GDM1 (cell line): ENCODE measurements at regions not wholly inside any gene's neighbourhood (a gene's known extent, or its start where the extent isn't known, plus 50 kb on each side); places are given as distances from the start of the nearest gene placed in this dataset.

Source experiments
- DNase-seq: peaks from one replicate; lab custom pipeline; 2025; lab: John Stamatoyannopoulos, UW

DNA sequence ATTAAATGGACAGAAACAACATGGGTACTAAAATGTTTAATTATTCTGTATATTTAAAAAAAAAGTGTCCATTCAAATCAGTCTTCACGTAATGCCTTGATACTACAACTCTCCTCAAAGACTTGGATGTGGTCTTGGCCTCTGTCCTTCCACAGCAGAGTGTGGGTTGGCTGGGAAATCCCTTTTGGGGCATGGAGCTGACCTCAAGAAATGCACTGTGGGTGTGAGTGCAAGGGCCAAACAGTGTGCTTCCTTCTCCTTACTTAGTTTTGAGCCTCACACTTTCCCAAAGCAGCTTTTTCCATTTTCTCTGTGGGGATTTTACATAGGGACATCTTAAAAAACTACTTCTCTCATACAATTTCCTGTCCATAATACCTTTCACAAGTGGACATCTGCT is 607.4 kb downstream of the EFNB2 start:
- DNase-seq, result no peak

DNA sequence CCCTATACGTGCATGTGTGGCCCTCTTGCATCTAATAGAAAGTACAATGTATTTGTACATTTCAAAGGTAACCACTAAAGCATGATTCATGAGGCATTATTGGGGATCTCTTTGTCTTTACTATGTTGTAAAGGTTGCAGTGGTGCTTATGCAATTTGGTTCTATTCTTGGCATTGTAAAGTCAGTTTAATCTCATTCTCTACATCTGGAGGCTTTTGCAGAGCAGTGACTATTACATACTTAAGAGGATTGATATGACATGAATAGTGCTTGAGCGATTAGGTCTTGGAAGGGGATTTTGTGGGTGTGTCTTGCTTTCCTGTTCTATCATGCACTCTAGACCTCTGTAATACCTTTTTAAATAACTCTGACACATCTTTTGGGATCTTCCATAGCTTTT is 610.0 kb downstream of the EFNB2 start:
- DNase-seq, result no peak

DNA sequence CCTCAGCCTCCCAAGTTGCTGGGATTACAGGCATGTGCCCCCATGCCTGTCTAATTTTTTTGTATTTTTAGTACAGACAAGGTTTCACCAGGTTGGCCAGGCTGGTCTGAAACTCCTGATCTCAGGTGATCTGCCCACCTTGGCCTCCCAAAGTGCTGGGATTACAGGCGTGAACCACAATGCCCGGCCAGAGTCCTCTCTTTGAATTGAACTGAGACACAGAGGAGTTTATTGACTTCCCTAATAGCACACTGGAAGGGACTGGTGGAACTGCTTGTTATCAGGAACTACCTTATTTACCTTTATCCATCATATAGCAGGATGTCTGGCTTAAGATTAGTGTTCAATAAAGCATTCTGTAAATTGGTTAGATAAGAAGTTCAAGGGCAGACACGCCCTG is 613.8 kb downstream of the EFNB2 start:
- DNase-seq, result no peak

DNA sequence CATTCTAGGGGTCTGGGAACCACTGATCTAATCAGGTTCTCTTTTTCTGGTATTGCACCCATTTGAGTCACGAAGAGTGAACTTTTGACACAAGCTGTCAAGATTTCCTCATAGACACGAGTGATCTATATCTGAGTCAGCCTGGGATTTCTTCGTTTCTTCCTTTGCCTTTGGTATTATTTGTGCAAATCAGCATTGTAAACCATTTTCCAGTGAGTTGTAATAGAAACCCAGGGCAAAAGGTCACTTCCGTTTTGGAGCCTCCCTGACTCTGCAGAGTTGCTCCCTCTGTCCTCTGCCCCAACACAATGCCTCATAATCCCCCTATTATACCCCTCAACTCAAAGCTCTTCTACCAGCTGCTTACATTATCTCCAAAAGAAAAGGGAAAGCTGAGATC is 615.1 kb downstream of the EFNB2 start:
- DNase-seq, result no peak

DNA sequence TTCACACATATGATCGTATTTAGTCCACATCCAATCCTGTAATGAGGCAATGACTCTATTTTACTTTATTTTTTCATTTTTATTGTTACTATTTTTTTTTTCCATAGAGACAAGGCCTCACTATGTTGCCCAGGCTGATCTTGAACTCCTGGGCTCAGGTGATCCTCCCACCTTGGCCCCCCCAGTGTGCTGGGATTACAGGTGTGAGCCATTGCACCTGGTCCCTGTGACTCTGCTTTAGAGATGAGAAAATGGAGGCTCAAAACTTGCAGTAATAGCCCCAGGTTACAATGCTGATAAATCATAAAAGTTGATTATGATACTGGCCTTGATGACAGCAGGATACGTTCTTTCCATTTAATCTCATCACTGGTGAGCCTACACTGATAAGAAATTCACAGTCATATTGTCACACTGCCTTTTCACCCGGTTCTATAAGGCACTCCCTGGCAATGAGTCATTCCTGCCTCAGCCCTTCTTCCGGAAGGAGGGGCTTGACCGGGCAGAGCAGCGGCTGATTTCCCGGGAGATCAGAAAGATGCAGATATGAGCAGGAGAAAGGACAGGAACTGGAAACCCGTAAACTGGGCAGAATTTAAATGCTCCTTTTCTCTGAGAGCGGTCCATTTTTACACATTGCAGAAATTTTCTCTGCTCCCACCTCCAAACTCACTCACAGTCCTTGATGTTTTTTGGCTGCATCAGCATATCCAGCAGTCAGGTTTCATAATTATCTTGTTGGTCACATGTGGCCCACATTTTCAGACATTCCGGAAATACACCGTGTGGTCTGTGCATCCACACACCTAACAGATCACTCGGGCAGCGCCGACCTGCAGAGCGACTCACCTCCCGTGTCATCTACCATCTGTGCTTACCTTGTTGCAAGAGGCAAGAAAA is 616.4 kb downstream of the EFNB2 start:
- no peak for DNase-seq

DNA sequence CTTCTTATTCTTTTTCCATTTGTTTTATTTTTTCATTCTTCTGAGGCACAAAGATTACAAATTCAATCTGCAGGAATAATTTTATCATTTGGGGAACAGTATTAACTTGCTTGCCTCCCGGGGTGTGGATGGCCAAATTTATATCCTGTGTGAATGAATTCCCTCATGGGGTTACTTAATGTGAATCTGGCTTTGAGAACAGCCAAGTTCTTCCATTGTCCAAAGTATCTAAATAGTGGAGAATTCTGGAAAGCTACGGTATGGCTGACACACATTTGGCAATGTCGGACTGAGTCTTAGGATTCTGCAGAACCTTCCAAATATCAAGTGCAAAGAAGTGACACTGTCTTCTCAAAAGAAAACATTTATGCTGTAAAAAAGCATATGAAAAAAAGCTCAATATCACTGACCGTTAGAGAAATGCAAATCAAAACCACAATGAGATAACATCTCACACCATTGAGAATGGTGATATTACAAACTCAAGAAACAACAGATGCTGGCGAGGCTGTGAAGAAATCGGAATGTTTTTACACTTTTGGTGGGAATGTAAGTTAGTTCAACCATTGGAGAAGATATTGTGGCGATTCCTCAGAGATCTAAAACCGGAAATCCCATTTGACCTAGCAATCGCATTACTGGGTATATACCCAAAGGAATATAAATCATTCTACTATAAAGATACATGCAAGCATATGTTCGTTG is 620.2 kb downstream of the EFNB2 start:
- no peak for DNase-seq

DNA sequence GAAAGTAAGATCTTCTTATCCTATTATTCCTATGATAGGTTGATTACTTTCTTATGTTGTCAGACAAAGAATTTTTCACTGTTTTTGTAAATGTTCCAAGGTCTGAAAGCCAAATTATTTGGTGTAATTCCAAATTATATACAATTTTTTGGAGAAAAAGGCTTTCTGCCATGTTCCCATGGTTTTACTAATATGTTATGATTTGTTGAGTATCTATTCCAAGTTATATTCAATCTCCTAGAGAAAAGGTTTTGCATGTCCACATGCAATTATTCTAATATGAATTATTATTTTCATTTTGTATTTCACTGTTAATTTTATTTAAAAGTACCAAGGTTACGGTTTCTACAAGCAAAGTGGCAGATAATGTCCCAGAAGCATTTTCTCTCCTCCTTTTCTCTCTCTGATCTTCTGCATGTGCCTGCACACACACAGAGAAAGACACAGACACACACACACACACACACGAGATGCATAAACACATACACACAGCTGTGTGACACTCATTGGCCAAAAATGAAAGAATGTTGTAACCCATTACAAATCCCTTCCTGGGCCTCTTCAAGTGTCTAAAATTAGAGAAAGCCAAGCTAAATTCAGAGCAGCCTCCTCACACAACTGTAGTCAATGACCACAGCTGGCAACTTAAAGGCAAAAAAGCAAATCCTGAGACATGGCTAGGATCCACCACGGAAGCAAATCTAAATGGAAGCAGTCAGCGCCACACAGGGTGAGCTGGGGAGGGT is 621.0 kb downstream of the EFNB2 start:
- no peak for DNase-seq

DNA sequence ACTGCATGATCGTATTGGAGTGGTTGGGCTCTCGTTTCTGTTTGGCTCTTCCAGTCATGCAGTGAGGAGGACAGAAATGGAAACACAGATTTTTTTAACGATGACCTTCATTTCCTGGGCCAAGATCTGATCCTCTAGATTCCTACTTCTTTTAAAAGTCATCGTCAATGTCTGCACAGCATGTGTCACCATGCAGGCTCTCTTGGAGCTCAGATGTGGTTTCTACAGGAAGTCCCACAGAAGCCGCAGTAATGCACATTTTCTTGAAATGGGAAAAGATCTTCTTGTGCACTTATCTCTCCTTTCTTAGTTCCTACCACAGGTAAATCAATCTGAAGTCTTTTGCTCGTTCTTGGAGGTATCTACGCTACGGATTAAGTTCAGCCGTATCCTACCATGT is 626.9 kb downstream of the EFNB2 start:
- no peak for DNase-seq

DNA sequence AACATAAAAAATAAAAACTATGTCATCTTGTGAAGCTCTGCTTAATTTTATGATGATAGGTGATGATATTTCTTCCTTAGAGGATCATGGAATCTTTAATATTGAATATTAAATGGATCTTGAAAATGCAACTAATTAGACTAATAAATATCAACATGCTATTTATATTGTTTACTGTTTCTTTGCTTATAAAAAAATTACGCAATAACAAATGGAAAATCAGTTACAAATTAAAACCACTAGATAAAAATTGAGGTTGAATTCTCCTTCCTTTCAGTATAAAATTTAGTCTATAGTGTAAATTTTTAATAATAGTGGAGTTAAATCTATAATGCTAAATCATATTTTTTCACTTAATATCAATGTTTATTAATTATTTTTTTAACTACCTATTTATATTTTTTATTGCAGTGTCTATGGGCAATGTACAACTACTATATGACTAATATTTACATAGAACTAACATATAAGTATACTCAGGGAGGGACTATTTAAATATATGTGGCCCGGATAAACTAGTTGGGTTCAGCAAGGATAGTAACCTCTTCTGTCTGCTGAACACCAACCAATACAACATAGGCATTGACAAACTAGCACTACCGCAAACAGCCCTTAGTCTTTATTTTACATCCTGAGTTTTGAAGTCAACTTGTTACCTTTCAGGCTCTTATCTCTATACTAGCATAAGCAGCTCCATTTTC is 628.0 kb downstream of the EFNB2 start:
- DNase-seq, result no peak

DNA sequence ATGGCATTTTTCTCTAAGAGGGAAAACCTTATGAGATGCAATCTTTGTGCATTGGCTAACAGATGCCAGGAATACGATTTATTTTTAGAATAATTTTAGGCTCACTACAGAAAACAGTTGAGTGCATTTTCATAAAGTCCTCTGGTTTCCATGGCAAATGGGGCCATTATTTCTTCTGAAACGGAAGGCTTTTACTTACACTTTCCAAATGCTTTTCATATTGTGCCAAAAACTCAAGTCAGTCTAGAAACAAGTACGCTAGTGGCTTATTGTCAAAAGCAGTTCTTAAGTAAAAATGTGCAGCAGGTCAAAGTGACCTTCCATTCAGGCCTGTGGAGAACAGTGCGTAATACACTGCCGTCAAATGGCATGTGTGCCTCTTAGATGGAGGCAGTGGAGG is 628.7 kb downstream of the EFNB2 start:
- no peak for DNase-seq

DNA sequence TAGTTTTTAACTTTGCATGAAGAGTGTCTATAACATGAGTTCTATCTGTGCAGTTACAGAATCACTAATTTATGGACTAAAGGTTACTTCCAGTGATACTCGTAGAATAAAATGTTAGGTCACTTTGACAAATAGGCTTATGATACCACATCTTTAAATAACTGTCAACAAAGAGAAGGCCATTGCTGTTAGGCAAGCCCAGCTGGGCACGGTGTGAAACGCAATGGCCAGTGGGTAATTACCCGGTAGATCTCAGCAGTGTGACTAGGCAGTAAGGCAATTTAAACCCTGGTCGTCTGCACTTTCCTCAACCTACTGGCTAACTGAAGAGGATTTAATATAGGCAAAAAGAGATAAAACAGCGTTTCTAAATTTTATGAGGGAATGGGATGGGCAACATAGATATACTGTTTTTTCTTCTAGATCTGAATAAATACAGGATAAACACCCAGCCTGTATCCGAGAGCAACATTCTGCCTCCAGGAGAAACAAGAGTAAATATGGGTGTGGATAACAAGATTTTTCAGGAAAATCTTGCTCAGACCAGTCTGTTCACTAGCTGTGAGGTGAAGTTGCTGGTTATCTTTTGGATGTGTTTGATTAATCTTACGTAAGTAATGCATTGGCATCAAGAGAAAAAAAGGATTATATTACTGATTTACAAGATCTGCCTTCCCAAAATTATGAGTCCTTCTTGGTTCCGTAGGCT is 631.3 kb downstream of the EFNB2 start:
- DNase-seq, result no peak

DNA sequence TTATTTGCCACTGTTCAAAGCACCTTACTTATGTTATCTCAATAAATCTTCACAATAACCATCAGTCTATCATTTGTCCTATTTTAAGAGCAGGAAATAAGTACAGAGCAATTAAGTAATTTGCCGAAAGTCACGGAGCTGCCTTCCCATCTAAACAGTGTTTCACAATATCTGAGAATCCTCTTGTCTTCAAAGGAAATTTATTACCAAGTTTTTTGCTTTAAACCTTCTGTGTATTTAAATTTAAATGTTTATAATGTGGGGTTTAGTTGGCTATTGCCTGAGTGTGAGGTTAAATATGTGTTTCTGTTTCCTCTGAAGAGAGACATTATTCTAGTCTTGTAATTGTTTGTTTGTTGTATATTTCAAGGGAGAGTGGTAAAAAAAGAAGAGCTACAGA is 633.1 kb downstream of the EFNB2 start:
- DNase-seq, result no peak

DNA sequence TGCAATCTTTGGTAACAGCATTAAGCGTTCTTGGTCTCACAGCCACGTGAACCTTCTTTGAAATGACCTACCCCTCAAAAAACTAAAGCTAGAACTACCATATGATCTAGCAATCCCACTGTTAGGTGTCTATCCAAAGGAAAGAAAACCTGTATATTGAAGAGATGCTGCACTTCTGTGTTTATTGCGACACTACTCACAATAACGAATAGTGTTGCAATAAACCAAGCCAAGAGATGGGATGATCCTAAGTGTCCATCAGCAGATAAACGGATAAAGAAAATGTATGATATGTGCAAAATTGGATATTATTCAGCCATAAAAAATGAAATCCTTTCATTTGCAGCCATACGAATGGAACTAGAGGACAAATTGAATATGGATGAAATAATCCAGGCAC is 637.9 kb downstream of the EFNB2 start:
- no peak for DNase-seq

DNA sequence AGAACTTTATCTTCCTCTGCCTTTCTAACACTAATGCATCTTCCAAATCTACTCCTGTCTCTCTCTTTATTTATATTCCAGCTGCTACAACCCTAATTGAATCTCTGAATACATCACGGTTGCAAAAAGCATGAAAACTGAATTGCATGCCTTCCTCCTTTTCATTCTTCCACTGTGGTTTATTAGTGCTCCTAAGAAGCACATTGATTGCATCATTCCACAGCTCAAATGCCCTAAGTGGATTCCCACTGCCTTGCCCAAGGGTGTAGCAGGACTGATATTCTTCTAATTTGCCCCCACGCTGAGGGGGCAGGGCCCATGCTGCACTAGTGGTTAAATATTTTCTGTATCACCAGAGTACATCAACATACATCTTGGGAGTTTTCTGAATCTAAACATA is 640.8 kb downstream of the EFNB2 start:
- no peak for DNase-seq

DNA sequence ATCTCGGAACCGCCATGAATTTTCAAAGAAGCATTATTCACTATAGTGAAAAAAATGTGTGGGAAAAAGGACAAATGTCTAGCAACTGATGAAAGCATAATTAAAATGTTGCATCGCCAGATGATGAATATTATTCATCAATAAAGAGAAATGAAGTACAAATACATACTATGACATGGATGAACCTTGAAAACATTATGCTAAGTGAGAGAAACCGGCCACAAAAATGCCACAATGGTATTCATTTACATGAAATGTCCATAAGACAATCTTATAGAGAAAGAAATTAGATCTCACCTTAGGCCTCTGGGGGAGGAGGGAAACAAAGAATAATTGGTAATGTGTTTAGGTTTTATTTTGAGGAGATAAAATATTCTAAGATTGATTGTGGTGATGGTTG is 645.0 kb downstream of the EFNB2 start:
- DNase-seq, result no peak

DNA sequence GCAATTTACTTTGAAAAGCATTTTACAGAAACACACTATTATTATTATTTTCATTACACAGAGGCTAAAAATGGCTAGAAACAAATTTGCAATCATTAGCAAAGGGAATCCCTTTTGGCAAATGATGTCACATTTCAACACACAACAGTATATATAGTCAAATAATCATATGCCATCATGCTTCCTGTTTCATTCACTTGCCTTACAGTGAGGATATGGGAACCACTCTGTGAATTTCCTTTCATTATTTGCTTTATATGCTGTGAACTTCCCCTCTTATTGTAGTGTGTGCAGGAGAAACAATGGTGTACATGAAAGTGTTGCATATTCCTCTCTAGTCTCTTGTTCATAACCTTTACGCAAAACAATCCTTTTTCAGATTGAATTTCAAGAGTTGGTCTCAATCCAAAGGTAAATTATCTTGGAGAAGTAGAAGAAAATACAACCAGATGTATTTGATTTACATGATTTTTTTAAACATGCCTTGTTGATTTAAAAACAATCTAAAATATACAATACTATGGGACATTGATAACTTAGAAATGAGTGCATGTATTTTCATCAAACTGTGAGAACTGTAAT is 657.3 kb downstream of the EFNB2 start:
- no peak for DNase-seq

DNA sequence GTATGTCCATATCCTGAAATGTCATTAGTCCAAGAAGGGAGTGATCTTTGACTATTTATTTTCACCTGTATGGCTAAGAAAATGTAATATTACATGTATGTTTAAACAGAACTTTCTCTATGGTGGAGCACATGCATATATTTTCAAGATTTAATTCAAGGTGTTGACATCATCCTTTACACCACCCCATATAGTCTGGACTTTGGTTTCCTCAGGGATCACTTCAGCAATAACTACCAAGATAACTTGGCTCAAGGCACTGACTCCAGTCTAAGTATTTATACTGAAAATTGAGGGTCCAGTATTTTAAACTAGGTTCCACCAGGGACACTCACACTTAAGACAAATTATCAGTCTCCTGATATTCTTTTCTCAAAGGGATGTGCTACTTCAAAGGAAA is 660.6 kb downstream of the EFNB2 start:
- no peak for DNase-seq

DNA sequence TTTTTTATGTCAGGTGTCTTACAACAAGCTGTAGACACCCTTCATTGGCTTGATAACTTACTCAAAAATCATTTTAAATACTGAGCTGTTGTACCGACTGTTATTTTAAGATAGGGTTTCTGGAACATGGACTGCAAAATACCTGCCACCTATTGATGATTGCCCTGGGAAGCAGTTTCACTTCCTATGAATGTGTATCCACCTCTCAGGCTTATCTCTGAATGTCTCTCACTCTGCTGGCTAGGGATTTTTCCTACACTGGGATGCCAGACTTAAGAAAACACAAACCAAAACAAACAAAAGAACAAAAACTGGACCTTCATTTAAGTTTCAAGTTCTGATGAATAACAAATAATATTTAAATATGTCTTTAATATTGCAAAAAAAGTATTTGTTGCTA is 663.7 kb downstream of the EFNB2 start:
- no peak for DNase-seq

DNA sequence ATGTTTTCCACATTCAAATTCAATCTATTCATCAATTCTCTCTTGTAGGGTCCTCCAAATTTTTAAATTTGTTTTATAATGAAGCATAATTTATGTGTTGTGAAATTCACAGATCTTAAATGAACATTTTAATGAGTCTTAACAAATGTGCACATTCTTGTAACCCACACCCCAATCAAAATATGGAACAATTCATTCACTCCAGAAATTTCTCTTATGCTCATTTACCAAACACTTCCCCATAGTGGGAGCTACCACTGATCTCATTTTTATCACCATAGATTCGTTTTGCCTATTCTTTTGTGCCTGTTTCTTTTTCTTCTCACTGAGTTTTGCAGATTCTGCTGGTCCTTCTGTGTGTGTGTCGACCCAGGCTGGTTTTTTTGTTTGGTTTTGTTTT is 664.1 kb downstream of the EFNB2 start:
- DNase-seq, result no peak

DNA sequence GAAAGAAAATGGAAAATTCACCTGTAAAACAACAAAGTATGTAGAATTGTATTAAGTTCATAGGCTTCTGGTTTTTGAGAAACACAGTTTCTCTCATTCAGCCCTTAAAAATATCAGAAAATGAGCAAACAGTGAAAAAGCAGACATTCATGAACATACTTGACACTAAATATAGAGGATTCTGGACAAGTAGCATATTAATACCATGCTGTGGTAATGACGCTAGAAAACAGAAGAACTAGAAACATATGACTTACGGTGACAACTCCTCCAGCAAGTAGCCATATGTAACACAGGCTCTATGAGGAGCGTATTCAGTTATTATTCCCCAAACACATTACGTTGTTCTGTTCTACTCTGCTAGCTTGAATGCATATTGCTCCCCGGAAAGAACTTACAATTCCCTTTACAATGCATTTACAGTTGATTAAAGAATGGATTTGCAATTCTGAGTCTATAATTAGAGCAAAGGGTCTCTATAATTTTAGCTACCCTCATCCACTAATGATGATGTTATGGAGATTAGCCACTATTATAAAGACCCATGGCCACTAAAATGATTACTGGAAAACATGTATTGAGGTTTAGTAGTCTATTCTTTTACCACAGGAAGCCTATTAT is 672.1 kb downstream of the EFNB2 start:
- no peak for DNase-seq

DNA sequence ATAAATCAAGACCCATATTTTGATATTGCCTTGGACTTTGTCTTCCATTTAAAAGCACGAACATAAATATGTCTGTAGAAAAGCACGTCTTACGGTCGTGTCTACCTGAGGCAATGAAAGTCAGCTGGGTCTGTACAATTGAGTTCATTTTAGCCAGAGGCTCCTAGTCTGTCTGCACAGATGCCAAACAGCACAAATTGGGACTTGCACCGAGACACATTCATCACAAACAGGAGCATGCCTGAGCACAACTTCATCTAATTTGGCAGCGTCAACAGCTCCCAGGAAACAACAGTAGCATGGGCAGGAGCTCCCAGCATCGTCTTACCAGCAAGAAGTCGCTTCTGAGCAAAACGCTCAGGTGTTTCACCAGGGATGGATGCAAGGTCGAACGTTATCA is 687.0 kb downstream of the EFNB2 start:
- no peak for DNase-seq
